DND-41 (cell line): ENCODE measurements at regions not wholly inside any gene's neighbourhood (a gene's known extent, or its start where the extent isn't known, plus 50 kb on each side); places are given as distances from the start of the nearest gene placed in this dataset.

Experiments
- ATAC-seq: fragments of 200-7000 bp; cut with Tn5 transposase; 3 replicates; pipeline ENCODE4 v1.9.1; 2021; ENCODE audit warnings: low read depth; ENCODE audit not compliant: insufficient read depth
- DNase-seq: peaks from one replicate; pipeline ENCODE4 v3.0.0-alpha.2; 2020
- H2AFZ ChIP-seq: 2 replicates; pipeline ENCODE4 v1.6.0; 2012; ENCODE audit warnings: low read depth, low read length
- H3K27ac ChIP-seq: 2 replicates; pipeline ENCODE4 v1.5.1; 2012; ENCODE audit warnings: low read length, inconsistent platforms
- H3K27me3 ChIP-seq: fragments of 200-600 bp; sonication (generic); 2 replicates; pipeline ENCODE4 v1.6.0; 2012; ENCODE audit warnings: low read length, mild to moderate bottlenecking, inconsistent platforms; ENCODE audit not compliant: insufficient read depth, poor library complexity
- H3K36me3 ChIP-seq: 2 replicates; pipeline ENCODE4 v1.5.1; 2012; ENCODE audit warnings: low read length, inconsistent platforms; ENCODE audit not compliant: insufficient read depth
- H3K4me1 ChIP-seq: 2 replicates; pipeline ENCODE4 v1.5.1; 2012; ENCODE audit warnings: mild to moderate bottlenecking, low read length; ENCODE audit not compliant: insufficient read depth
- H3K4me2 ChIP-seq: 2 replicates; pipeline ENCODE4 v1.6.0; 2012; ENCODE audit warnings: mild to moderate bottlenecking, moderate library complexity, low read length, inconsistent platforms; ENCODE audit not compliant: insufficient read depth
- H3K4me3 ChIP-seq, 2 experiments: fragments of 200-600 bp in 1 of 2; shearing (Covaris generic) in 1 of 2; 2 replicates each; pipeline ENCODE4 v1.5.1; 2012 to 2016; ENCODE audit warnings: inconsistent platforms in 2 of 2, low read length in 2 of 2, mild to moderate bottlenecking in 2 of 2, low read depth in 1 of 2, moderate library complexity in 1 of 2
- H3K79me2 ChIP-seq: 2 replicates; pipeline ENCODE4 v1.6.0; 2012; ENCODE audit warnings: low read length, inconsistent platforms; ENCODE audit not compliant: insufficient read depth
- H3K9ac ChIP-seq: 2 replicates; pipeline ENCODE4 v1.6.0; 2012; ENCODE audit warnings: low read depth, mild to moderate bottlenecking, inconsistent platforms, low read length, moderate library complexity
- H3K9me3 ChIP-seq: 2 replicates; pipeline ENCODE4 v1.5.1; 2012; ENCODE audit warnings: low read length, moderate library complexity, mild to moderate bottlenecking, inconsistent platforms; ENCODE audit not compliant: insufficient read depth, severe bottlenecking
- H4K20me1 ChIP-seq: 2 replicates; pipeline ENCODE4 v1.6.0; 2012; ENCODE audit warnings: low read length; ENCODE audit not compliant: insufficient read depth
- CTCF ChIP-seq: IDR thresholded peaks from 2 replicates; pipeline ENCODE4 v1.5.1; 2012; ENCODE audit warnings: borderline replicate concordance, low read length, moderate library complexity, mild to moderate bottlenecking; ENCODE audit not compliant: poor library complexity, severe bottlenecking; ENCODE audit errors: extremely low read depth
- EZH2 ChIP-seq: IDR thresholded peaks from 3 replicates; pipeline ENCODE4 v1.6.1; 2012; ENCODE audit warnings: borderline replicate concordance, low read depth, mild to moderate bottlenecking, moderate library complexity, low read length, inconsistent platforms; ENCODE audit not compliant: severe bottlenecking

DNA sequence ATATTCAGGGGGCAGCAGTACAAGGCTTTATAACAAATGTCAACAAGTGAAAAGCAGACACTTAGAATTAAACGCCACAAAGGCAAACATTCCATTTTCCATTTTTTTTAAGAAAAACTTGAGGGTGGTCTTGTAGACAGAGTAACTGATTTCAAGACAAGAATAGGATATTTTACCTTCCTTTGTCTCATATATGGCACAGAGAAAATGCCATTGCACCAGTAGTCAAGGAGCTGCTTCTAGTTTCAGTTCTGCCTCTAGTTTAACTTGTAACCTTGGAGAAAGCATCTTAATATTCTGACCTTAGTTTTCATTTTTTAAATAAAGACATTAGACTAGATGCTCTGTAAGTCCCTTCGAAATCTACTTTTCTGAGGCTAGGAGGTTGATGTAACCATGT lies 355.3 kb upstream of the KCNN2 start:
- H3K4me1 ChIP-seq: no peaks in the 10 kb centered on the region
- H4K20me1 ChIP-seq: no peaks in the 10 kb centered on the region
- H3K9ac ChIP-seq: no peak overlapping the region
- peaks cover 2% of the 10 kb centered on the region for H3K27me3 ChIP-seq
- H3K9me3 ChIP-seq: no peaks in the 10 kb centered on the region
- no peaks in the 10 kb centered on the region for H3K79me2 ChIP-seq
- H3K36me3 ChIP-seq: no peaks in the 10 kb centered on the region
- no peak overlapping the region for H3K4me3 ChIP-seq
- no peak for TF ChIP-seq CTCF
- no peak for TF ChIP-seq EZH2
- H3K27ac ChIP-seq: no peak overlapping the region
- no peak overlapping the region for H3K4me2 ChIP-seq
- no peak overlapping the region for H2AFZ ChIP-seq
- DNase-seq: no peak
- no peak for ATAC-seq

GRCh38 chr5:114007678-114008077 lies 354.2 kb upstream of the KCNN2 start:
- H3K9ac ChIP-seq: no peak overlapping the region
- H2AFZ ChIP-seq: no peak overlapping the region
- no peak overlapping the region for H3K27ac ChIP-seq
- H4K20me1 ChIP-seq: no peaks in the 10 kb centered on the region
- H3K4me1 ChIP-seq: no peaks in the 10 kb centered on the region
- H3K27me3 ChIP-seq: peaks cover 2% of the 10 kb centered on the region
- no peaks in the 10 kb centered on the region for H3K36me3 ChIP-seq
- DNase-seq (no peak), ATAC-seq (no peak)
- TF ChIP-seq CTCF (no peak), EZH2 (no peak)
- no peaks in the 10 kb centered on the region for H3K9me3 ChIP-seq
- H3K4me2 ChIP-seq: no peak overlapping the region
- no peak overlapping the region for H3K4me3 ChIP-seq
- H3K79me2 ChIP-seq: no peaks in the 10 kb centered on the region

- no peaks in the 10 kb centered on the region for H3K9me3 ChIP-seq
- ATAC-seq (no peak), DNase-seq (no peak)
- no peak for TF ChIP-seq CTCF
- no peak for TF ChIP-seq EZH2
- no peaks in the 10 kb centered on the region for H3K79me2 ChIP-seq
- H3K27ac ChIP-seq: no peak overlapping the region
- H3K4me2 ChIP-seq: no peak overlapping the region
- no peaks in the 10 kb centered on the region for H3K36me3 ChIP-seq
- no peaks in the 10 kb centered on the region for H3K4me1 ChIP-seq
- H4K20me1 ChIP-seq: no peaks in the 10 kb centered on the region
- H3K4me3 ChIP-seq: no peak overlapping the region
- no peak overlapping the region for H3K9ac ChIP-seq
- H3K27me3 ChIP-seq: peaks cover 2% of the 10 kb centered on the region
- H2AFZ ChIP-seq: no peak overlapping the region
Observed at GRCh38 chr5:114010362-114010761, 351.5 kb upstream of the KCNN2 start.

- DNase-seq (no peak), ATAC-seq (no peak)
- H3K4me1 ChIP-seq: no peaks in the 10 kb centered on the region
- H2AFZ ChIP-seq: no peak overlapping the region
- no peaks in the 10 kb centered on the region for H3K36me3 ChIP-seq
- H3K4me3 ChIP-seq: no peak overlapping the region
- no peaks in the 10 kb centered on the region for H3K79me2 ChIP-seq
- H3K27me3 ChIP-seq: no peaks in the 10 kb centered on the region
- no peak overlapping the region for H3K9ac ChIP-seq
- TF ChIP-seq CTCF (peak; percentile 10), EZH2 (no peak)
- no peak overlapping the region for H3K4me2 ChIP-seq
- H3K27ac ChIP-seq: no peak overlapping the region
- no peaks in the 10 kb centered on the region for H4K20me1 ChIP-seq
- H3K9me3 ChIP-seq: no peaks in the 10 kb centered on the region
Observed at GRCh38 chr5:114018186-114018585, 343.7 kb upstream of the KCNN2 start.
